SK-N-SH treated with all-trans-retinoic acid at 6 μM for 48 hours (cell line): ENCODE measurements at regions not wholly inside any gene's neighbourhood (a gene's known extent, or its start where the extent isn't known, plus 50 kb on each side); places are given as distances from the start of the nearest gene placed in this dataset.

ENCODE experiments used
- CSDC2 ChIP-seq: fragments of 250-450 bp; sonication (Bioruptor Pico); IDR thresholded peaks from 2 replicates; pipeline ENCODE4 v1.5.0; 2020; ENCODE audit warnings: mild to moderate bottlenecking, moderate library complexity
- GLIS3 ChIP-seq: fragments of 250-450 bp; sonication (Bioruptor Pico); IDR thresholded peaks from 2 replicates; pipeline ENCODE4 v1.5.0; 2020; ENCODE audit warnings: mild to moderate bottlenecking, moderate library complexity
- PPARA ChIP-seq: fragments of 250-450 bp; sonication (Bioruptor Pico); IDR thresholded peaks from 2 replicates; pipeline ENCODE4 v1.5.0; 2020; ENCODE audit warnings: mild to moderate bottlenecking, borderline replicate concordance
- TOX ChIP-seq: fragments of 250-450 bp; sonication (Bioruptor Pico); IDR thresholded peaks from 2 replicates; pipeline ENCODE4 v1.8.0; 2021; ENCODE audit warnings: mild to moderate bottlenecking, moderate library complexity, borderline replicate concordance
- ZNF565 ChIP-seq: fragments of 450-650 bp; formaldehyde crosslinking; conservative IDR thresholded peaks from 2 replicates; pipeline ENCODE4 v1.5.0; 2020; ENCODE audit warnings: low read depth, mild to moderate bottlenecking, moderate library complexity
- ZNF8 ChIP-seq: fragments of 450-650 bp; formaldehyde crosslinking; IDR thresholded peaks from 2 replicates; pipeline ENCODE4 v1.5.0; 2020; ENCODE audit warnings: mild to moderate bottlenecking, moderate library complexity

DNA sequence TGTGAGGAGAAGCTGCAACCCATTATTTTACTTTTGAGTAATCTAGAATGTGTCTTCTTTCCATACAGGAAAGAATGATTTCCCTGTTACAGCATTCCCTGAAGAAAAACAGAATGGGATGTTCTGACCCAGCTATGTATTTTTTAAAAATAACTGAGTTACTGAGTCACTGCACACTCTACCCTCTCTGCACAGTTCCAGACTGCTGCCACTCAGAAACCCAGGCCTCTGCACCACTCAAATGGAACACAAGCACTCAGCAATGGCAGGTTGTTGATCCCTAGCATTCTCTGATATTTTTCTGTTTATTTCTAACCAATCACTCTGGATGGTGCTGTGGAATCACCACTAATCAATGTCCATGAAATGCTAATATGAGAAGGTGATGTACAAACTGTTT lies 1300.0 kb upstream of the FAM98A start:
- TF ChIP-seq GLIS3 (no peak), PPARA (no peak), TOX (CRISPR knock-in tag) (no peak), ZNF8 (CRISPR knock-in tag) (no peak), CSDC2 (CRISPR knock-in tag) (no peak), ZNF565 (CRISPR knock-in tag) (no peak)
